IMR-90 (cell line): ENCODE measurements at regions not wholly inside any gene's neighbourhood (a gene's known extent, or its start where the extent isn't known, plus 50 kb on each side); places are given as distances from the start of the nearest gene placed in this dataset.

Experiments
- ATAC-seq: fragments of 200-7000 bp; cut with Tn5 transposase; 2 replicates; pipeline ENCODE4 v1.9.1; 2020; ENCODE audit warnings: low read depth, mild to moderate bottlenecking, moderate library complexity
- BruUV-seq: library from RNA; stranded (reverse); fragments of 400-500 nt; replicated peaks from 2 replicates; lab custom pipeline; 2021; lab: Mats Ljungman, UMichigan
- CTCF ChIA-PET: fragments of 300-600 bp; formaldehyde crosslinking; extraction: SDS; loops from one replicate; lab custom pipeline; 2021; ENCODE audit warnings: antibody characterized with exemption; lab: Yijun Ruan, JAX
- POLR2A ChIA-PET: fragments of 300-600 bp; sonication (Branson Sonifier 250); formaldehyde crosslinking; loops from one replicate; lab custom pipeline; 2022; ENCODE audit warnings: antibody characterized with exemption; ENCODE audit not compliant: unreplicated experiment; lab: Charles Lee
- DNase-seq: peaks from one replicate; pipeline ENCODE4 v3.0.0; 2013
- H2AFZ ChIP-seq: replicated peaks from 2 replicates; pipeline ENCODE3; 2013; ENCODE audit warnings: low read length, mild to moderate bottlenecking; ENCODE audit not compliant: poor library complexity
- H2AK5ac ChIP-seq: 2 replicates; pipeline ENCODE4 v1.6.1; 2013; ENCODE audit warnings: low read depth, low read length, inconsistent platforms
- H2AK9ac ChIP-seq: replicated peaks from 2 replicates; pipeline ENCODE3; 2013; ENCODE audit warnings: mild to moderate bottlenecking, low read depth, low read length, moderate library complexity; ENCODE audit not compliant: poor library complexity
- H2BK120ac ChIP-seq: 2 replicates; pipeline ENCODE4 v1.6.1; 2013; ENCODE audit warnings: low read depth, low read length, inconsistent platforms
- H2BK15ac ChIP-seq: 3 replicates; pipeline ENCODE4 v1.6.1; 2013; ENCODE audit warnings: low read depth, low read length, inconsistent platforms
- H2BK20ac ChIP-seq: 2 replicates; pipeline ENCODE4 v1.6.1; 2013; ENCODE audit warnings: low read depth, mild to moderate bottlenecking, inconsistent platforms, low read length, moderate library complexity
- H2BK5ac ChIP-seq: 2 replicates; pipeline ENCODE4 v1.6.1; 2013; ENCODE audit warnings: mild to moderate bottlenecking, low read depth, low read length, inconsistent platforms; ENCODE audit not compliant: poor library complexity, severe bottlenecking
- H3K14ac ChIP-seq: replicated peaks from 2 replicates; pipeline ENCODE4 v1.6.1; 2013; ENCODE audit warnings: low read depth, low read length, inconsistent platforms
- H3K18ac ChIP-seq: 2 replicates; pipeline ENCODE4 v1.6.1; 2013; ENCODE audit warnings: low read depth, low read length, control low read depth
- H3K23ac ChIP-seq: 2 replicates; pipeline ENCODE4 v1.6.1; 2013; ENCODE audit warnings: low read depth, low read length, inconsistent platforms
- H3K27ac ChIP-seq: 2 replicates; pipeline ENCODE4 v1.5.1; 2013; ENCODE audit warnings: mild to moderate bottlenecking, control low read depth, low read length; ENCODE audit not compliant: insufficient read depth
- H3K27me3 ChIP-seq: 2 replicates; pipeline ENCODE4 v1.6.1; 2013; ENCODE audit warnings: low read length; ENCODE audit not compliant: control insufficient read depth, insufficient read depth
- H3K36me3 ChIP-seq: 2 replicates; pipeline ENCODE4 v1.6.1; 2013; ENCODE audit warnings: low read length, mixed read lengths; ENCODE audit not compliant: control insufficient read depth, insufficient read depth
- H3K4ac ChIP-seq: 2 replicates; pipeline ENCODE4 v1.6.1; 2013; ENCODE audit warnings: low read depth, low read length, inconsistent platforms
- H3K4me1 ChIP-seq: 2 replicates; pipeline ENCODE4 v1.6.1; 2013; ENCODE audit warnings: low read length, mixed read lengths; ENCODE audit not compliant: control insufficient read depth, insufficient read depth
- H3K4me2 ChIP-seq: 2 replicates; pipeline ENCODE4 v1.6.1; 2013; ENCODE audit warnings: low read depth, mild to moderate bottlenecking, control low read depth, low read length, moderate library complexity
- H3K4me3 ChIP-seq: 2 replicates; pipeline ENCODE4 v1.5.1; 2013; ENCODE audit warnings: low read depth, mild to moderate bottlenecking, control low read depth, low read length, moderate library complexity; ENCODE audit not compliant: insufficient read depth
- H3K56ac ChIP-seq: 2 replicates; pipeline ENCODE4 v1.6.1; 2013; ENCODE audit warnings: low read length, inconsistent platforms; ENCODE audit not compliant: insufficient read depth; ENCODE audit errors: extremely low read depth
- H3K79me1 ChIP-seq, 2 experiments: 2 replicates each; pipeline ENCODE4 v1.6.1; 2013; ENCODE audit warnings: low read length in 2 of 2, inconsistent platforms in 1 of 2, low read depth in 1 of 2
- H3K9ac ChIP-seq: 2 replicates; pipeline ENCODE4 v1.6.1; 2013; ENCODE audit warnings: low read depth, low read length, control low read depth
- H3K9me1 ChIP-seq: 2 replicates; pipeline ENCODE4 v1.6.1; 2013; ENCODE audit warnings: low read length, inconsistent platforms; ENCODE audit not compliant: insufficient read depth
- H3K9me3 ChIP-seq: 2 replicates; pipeline ENCODE4 v1.6.1; 2013; ENCODE audit warnings: low read length; ENCODE audit not compliant: control insufficient read depth, insufficient read depth
- H4K20me1 ChIP-seq: 2 replicates; pipeline ENCODE4 v1.6.1; 2013; ENCODE audit warnings: low read length, inconsistent platforms; ENCODE audit not compliant: insufficient read depth
- H4K5ac ChIP-seq: 2 replicates; pipeline ENCODE4 v1.6.1; 2013; ENCODE audit warnings: mild to moderate bottlenecking, low read depth, low read length, control low read depth
- H4K8ac ChIP-seq, 2 experiments: 2 replicates each; pipeline ENCODE4 v1.6.1; 2013; ENCODE audit warnings: low read depth in 2 of 2, low read length in 2 of 2, control low read depth in 1 of 2, inconsistent platforms in 1 of 2
- H4K91ac ChIP-seq: 2 replicates; pipeline ENCODE4 v1.6.1; 2013; ENCODE audit warnings: low read depth, low read length, inconsistent platforms; ENCODE audit not compliant: insufficient read depth
- CEBPB ChIP-seq: IDR thresholded peaks from 2 replicates; pipeline ENCODE4 v1.6.1; 2012; ENCODE audit warnings: low read depth, low read length, improper control_type of control experiment
- CHD1 ChIP-seq: IDR thresholded peaks from 2 replicates; pipeline ENCODE4 v1.6.1; 2012; ENCODE audit warnings: low read depth, low read length, improper control_type of control experiment
- FOS ChIP-seq: fragments of 150-350 bp; IDR thresholded peaks from 2 replicates; pipeline ENCODE4 v1.6.1; 2016; ENCODE audit warnings: low read depth, low read length
- MAFK ChIP-seq: IDR thresholded peaks from 2 replicates; pipeline ENCODE4 v1.6.1; 2012; ENCODE audit warnings: low read depth, low read length, improper control_type of control experiment
- NFE2L2 ChIP-seq: fragments of 150-350 bp; IDR thresholded peaks from 2 replicates; pipeline ENCODE4 v1.6.1; 2016; ENCODE audit warnings: low read depth, mild to moderate bottlenecking, low read length
- RAD21 ChIP-seq: IDR thresholded peaks from 2 replicates; pipeline ENCODE4 v1.6.1; 2012; ENCODE audit warnings: low read length, improper control_type of control experiment
- RCOR1 ChIP-seq: IDR thresholded peaks from 2 replicates; pipeline ENCODE4 v1.6.1; 2012; ENCODE audit warnings: mild to moderate bottlenecking, low read length, improper control_type of control experiment; ENCODE audit not compliant: insufficient replicate concordance
- RFX5 ChIP-seq: IDR thresholded peaks from 2 replicates; pipeline ENCODE4 v1.8.0; 2012; ENCODE audit warnings: low read depth, mild to moderate bottlenecking, low read length, moderate library complexity
- WGBS, 2 experiments: methylation state at CpG; one replicate each; pipeline versions ENCODE4 v1.1.5 to v1.1.7; 2013; ENCODE audit warnings: missing lambda C conversion rate in 2 of 2; ENCODE audit not compliant: insufficient read length in 1 of 2; ENCODE audit errors: extremely low coverage in 2 of 2; 5-methylcytosine and 5-hydroxymethylcytosine counted together
- dilution Hi-C: fragments of 300-500 bp; cut with HindIII; formaldehyde crosslinking; loops from one replicate; pipeline ENCODE4 v1.14.3; 2018; ENCODE audit warnings: low sequenced_read_pairs; ENCODE audit not compliant: unreplicated experiment
- in situ Hi-C: fragments of 300-500 bp; cut with MboI; formaldehyde crosslinking; loops from 3 replicates; pipeline ENCODE4 v1.14.3; 2019; ENCODE audit warnings: low sequenced_read_pairs, inconsistent platforms, mixed read lengths
- intact Hi-C: fragments of 100-400 bp; cut with micrococcal nuclease; formaldehyde crosslinking; loops from 2 replicates; pipeline ENCODE4 v1.10.0; 2022

DNA sequence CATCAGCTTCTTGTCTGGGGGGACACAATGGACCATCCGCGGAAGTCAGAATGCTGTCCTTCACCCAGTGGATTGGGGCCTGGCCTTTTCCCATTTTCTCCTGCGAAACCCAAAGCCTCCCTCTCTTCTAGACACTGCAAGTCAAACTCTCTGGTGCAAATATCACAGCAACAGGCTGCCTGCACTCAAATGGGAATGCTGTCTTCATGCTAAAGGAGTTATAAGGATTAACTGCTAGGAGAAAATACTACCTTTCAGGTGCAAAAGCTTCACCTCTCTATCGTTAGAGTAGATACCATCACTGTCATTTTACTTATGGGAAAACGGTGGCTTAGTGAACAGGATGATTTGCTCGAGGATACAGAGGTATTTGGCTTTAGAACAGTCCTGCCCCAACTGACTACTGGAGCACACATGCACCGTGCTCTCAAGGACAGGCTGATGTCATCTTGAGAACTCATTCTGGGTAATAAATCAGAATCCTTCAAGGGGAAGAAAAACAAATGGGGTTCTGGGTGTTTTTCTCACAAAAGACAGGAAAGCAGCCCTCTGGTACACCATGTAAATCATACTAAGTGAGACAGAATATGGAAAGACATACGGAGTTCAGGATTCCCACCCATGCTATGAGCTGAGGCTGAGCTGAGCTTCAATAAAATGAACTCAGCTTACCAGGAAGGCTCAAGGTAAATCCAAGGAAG is 100.9 kb downstream of the SAMD9 start:
- in situ Hi-C loops, result no loop called here
- peak overlapping the region; percentile 93 for H3K27ac ChIP-seq
- POLR2A ChIA-PET, result interaction anchor here (0.5 kb wide), 1 partner anchor 206 kb away, joined by 6 read pairs; no protein-coding TSS in a partner anchor

More for the DNA sequence above, 100.9 kb downstream of the SAMD9 start:
- Histone ChIP-seq H2BK5ac (peak overlapping the region; percentile 95), H3K9ac (peak overlapping the region; percentile 69), H2AK9ac (peak overlapping the region; percentile 19), H3K4ac (peak overlapping the region; percentile 97), H3K36me3 (no peaks in the 10 kb centered on the region), H4K8ac (peak overlapping the region; percentile 87 to 93), H3K79me1 (peaks cover 0 to 22% of the 10 kb centered on the region in 2 experiments; a peak in 3 of 4 replicates), H4K20me1 (no peaks in the 10 kb centered on the region), H3K14ac (peak overlapping the region; percentile 90), H3K9me1 (peaks cover 8% of the 10 kb centered on the region; the same call in 1 of the 2 replicates), H2BK20ac (peak overlapping the region; percentile 99), H3K4me3 (no peak overlapping the region), H2AK5ac (peak overlapping the region; percentile 92), H2AFZ (peak overlapping the region; percentile 55), H3K9me3 (no peaks in the 10 kb centered on the region), H4K91ac (peak overlapping the region; percentile 96), H4K5ac (peak overlapping the region; percentile 98), H3K56ac (peak overlapping the region; percentile 86), H2BK15ac (peak overlapping the region; percentile 90), H3K4me1 (peaks cover 43% of the 10 kb centered on the region), H3K4me2 (peak overlapping the region; percentile 24; the same call in 1 of the 2 replicates), H3K23ac (peak overlapping the region; percentile 96), H3K18ac (peak overlapping the region; percentile 97), H3K27me3 (no peaks in the 10 kb centered on the region), H2BK120ac (peak overlapping the region; percentile 99)
- DNase-seq, result peak; percentile 45
- intact Hi-C loops (loop anchor here (10.0 kb wide), 1 partner anchor 322 kb away; no protein-coding TSS in a partner anchor), dilution Hi-C loops (no loop called here)
- 30% methylated on average over 2 of the region's 8 CpGs; no CpG with 5 or more reads in 1 of the 2 experiments for WGBS, 2 experiments
- CTCF ChIA-PET, result no interaction called here
- no peak for TF ChIP-seq CHD1
- TF ChIP-seq MAFK, result no peak
- no peak for TF ChIP-seq FOS
- TF ChIP-seq RAD21, result no peak
- TF ChIP-seq RCOR1, result no peak
- TF ChIP-seq CEBPB, result no peak
- TF ChIP-seq RFX5, result no peak
- TF ChIP-seq NFE2L2, result no peak
- ATAC-seq, result no peak
- BruUV-seq, result no TSS peak
